Putamen (tissue), 1 donor: ENCODE measurements at regions not wholly inside any gene's neighbourhood (a gene's known extent, or its start where the extent isn't known, plus 50 kb on each side); places are given as distances from the start of the nearest gene placed in this dataset.

Experiments used
- DNase-seq: peaks from one replicate; pipeline ENCODE4 v3.0.0-alpha.2; 2016; ENCODE audit warnings: low spot score

GRCh38 chr1:11596295-11596694 lies 57.9 kb downstream of the FBXO2 start:
- no peak for DNase-seq

GRCh38 chr1:11595285-11595684 lies 58.9 kb downstream of the FBXO2 start:
- no peak for DNase-seq

- no peak for DNase-seq
Measured at GRCh38 chr1:11594625-11595024, 59.6 kb downstream of the FBXO2 start.

- peak; percentile 62 for DNase-seq
Measured at GRCh38 chr1:11594222-11594621, 60.0 kb downstream of the FBXO2 start.

- DNase-seq, result no peak
Measured at GRCh38 chr1:11592752-11593151, 61.5 kb downstream of the FBXO2 start.

GRCh38 chr1:11590395-11590794 lies 63.8 kb downstream of the FBXO2 start:
- no peak for DNase-seq
